HCT116 (cell line): ENCODE measurements at regions not wholly inside any gene's neighbourhood (a gene's known extent, or its start where the extent isn't known, plus 50 kb on each side); places are given as distances from the start of the nearest gene placed in this dataset.

Experiments
- CEBPB ChIP-seq: IDR thresholded peaks from 2 replicates; pipeline ENCODE4 v1.6.1; 2012; ENCODE audit warnings: low read depth
- CTCF ChIP-seq, 3 experiments: fragments of 200-600 bp in 1 of 3; sonication (generic) in 1 of 3; IDR thresholded peaks in 2 of 3; conservative IDR thresholded peaks in 1 of 3; 2 replicates each; pipeline ENCODE4 v1.5.1; 2012 to 2017; ENCODE audit warnings: low read depth in 2 of 3, low read length in 2 of 3, antibody characterized with exemption in 1 of 3, borderline replicate concordance in 1 of 3, control low read depth in 1 of 3, mild to moderate bottlenecking in 1 of 3, mixed read lengths in 1 of 3, mixed run types in 1 of 3, moderate library complexity in 1 of 3; ENCODE audit not compliant: insufficient read depth in 1 of 3
- EZH2phosphoT487 ChIP-seq: fragments of 200-600 bp; IDR thresholded peaks from 2 replicates; pipeline ENCODE4 v1.6.1; 2018; ENCODE audit warnings: antibody characterized with exemption, borderline replicate concordance
- POLR2A ChIP-seq: IDR thresholded peaks from 2 replicates; pipeline ENCODE4 v1.7.0; 2011; ENCODE audit warnings: borderline replicate concordance; ENCODE audit not compliant: insufficient read depth, insufficient read length; ENCODE audit errors: extremely low read depth
- POLR2AphosphoS5 ChIP-seq: IDR thresholded peaks from 2 replicates; pipeline ENCODE4 v1.6.1; 2011; ENCODE audit warnings: mild to moderate bottlenecking, low read depth, low read length, moderate library complexity
- REST ChIP-seq: IDR thresholded peaks from 2 replicates; pipeline ENCODE4 v1.6.1; 2012; ENCODE audit warnings: low read depth
- SRF ChIP-seq: IDR thresholded peaks from 2 replicates; pipeline ENCODE4 v1.6.1; 2012; ENCODE audit warnings: low read depth
- ZBTB33 ChIP-seq: IDR thresholded peaks from 2 replicates; pipeline ENCODE4 v1.6.1; 2011; ENCODE audit warnings: mild to moderate bottlenecking, low read length, moderate library complexity; ENCODE audit not compliant: insufficient replicate concordance; ENCODE audit errors: extremely low read depth

DNA sequence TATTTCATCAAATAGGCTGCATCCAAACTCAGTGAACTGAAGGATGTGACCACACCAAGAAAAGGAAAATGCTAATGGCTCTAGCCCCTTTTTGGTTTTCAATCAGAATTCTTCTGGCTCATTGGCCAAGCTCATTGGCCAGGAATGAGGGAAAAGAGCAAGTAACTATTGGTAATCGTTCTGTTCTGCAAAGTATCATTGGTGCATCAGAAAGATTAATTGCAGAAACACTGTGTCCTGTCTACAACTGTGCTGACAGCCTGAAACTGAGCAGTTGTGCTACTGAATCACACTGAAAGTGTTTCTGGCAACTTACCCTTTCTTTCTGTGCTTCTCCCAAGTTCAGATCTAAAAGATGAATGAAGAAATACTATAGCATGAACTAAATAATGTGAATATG is 116.4 kb upstream of the ROBO2 start:
- TF ChIP-seq POLR2A (no peak), CTCF (IDR thresholded peaks at IDR 0.05 in 2 of 3, conservative IDR thresholded peaks at IDR 0.05 in 1 of 3; ENCODE audit: borderline replicate concordance in 1 of 3, insufficient read depth in 1 of 3, low read depth in 2 of 3, low read length in 2 of 3) (no peak), EZH2phosphoT487 (no peak), ZBTB33 (no peak), REST (no peak), CEBPB (no peak), POLR2AphosphoS5 (no peak), SRF (no peak)
